ENCODE measurements at regions not wholly inside any gene's neighbourhood (a gene's known extent, or its start where the extent isn't known, plus 50 kb on each side); places are given as distances from the start of the nearest gene placed in this dataset.
"Not testable (repeated sequence)": the region's sequence is repeated elsewhere in the genome, so short reads cannot be mapped to it uniquely, and the experiment has no call there.

DNA sequence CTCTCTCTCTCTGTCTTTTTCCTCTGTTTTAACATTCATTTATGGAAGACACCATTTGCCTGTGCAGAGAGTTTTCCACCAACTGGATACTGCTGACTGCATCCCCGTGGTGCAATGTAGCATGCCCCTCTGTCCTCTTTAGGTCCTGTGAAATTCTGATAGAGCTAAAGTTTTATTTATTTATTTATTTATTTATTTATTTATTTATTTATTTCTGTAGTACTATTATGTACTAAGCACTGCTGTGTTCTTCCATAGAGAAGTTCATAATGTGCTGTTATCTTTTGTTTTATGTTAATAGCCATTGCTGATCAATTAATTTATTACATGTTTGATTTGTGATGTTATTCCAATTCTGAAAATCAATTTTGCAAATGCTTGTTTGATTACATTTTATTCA, 749.9 kb downstream of the ZBBX start:
- H3K36me3 ChIP-seq (replicated peaks in 1 of 2; ENCODE audit: control insufficient read depth in 1 of 2, insufficient read depth in 2 of 2, low read length in 1 of 2): no peaks in the 10 kb centered on the region
- 5% methylated on average over 1 of the region's 1 CpG for WGBS (ENCODE audit: low lambda C conversion rate)
- no peak overlapping the region for H3K4me3 ChIP-seq (ENCODE audit: low read depth in 2 of 2, low read length in 1 of 2)
- H3K9me3 ChIP-seq: no peaks in the 10 kb centered on the region
- H3K4me1 ChIP-seq (ENCODE audit: control insufficient read depth in 1 of 2, insufficient read depth in 2 of 2, low read depth in 1 of 2, low read length in 1 of 2): no peaks in the 10 kb centered on the region
- no peak for TF ChIP-seq TCF12 (IDR thresholded peaks at IDR 0.05)
- H2AFZ ChIP-seq (ENCODE audit: low read depth): no peak overlapping the region
- ChIA-PET CTCF (no interaction called here), POLR2A (no interaction called here)
- H3F3A ChIP-seq (replicated peaks; ENCODE audit: insufficient read depth): no peaks in the 10 kb centered on the region
- no peak overlapping the region for H3K4me2 ChIP-seq
- H3K27ac ChIP-seq (ENCODE audit: low read depth in 2 of 2, low read length in 1 of 2): no peak overlapping the region
- H3K27me3 ChIP-seq (ENCODE audit: insufficient read depth): no peaks in the 10 kb centered on the region
- H3K9ac ChIP-seq: no peak overlapping the region
- no peak for DNase-seq
- no peaks in the 10 kb centered on the region for H4K20me1 ChIP-seq (ENCODE audit: insufficient read depth)
- no peaks in the 10 kb centered on the region for H3K79me2 ChIP-seq (ENCODE audit: insufficient read depth)
- no peaks in the 10 kb centered on the region for H3K9me2 ChIP-seq

DNA sequence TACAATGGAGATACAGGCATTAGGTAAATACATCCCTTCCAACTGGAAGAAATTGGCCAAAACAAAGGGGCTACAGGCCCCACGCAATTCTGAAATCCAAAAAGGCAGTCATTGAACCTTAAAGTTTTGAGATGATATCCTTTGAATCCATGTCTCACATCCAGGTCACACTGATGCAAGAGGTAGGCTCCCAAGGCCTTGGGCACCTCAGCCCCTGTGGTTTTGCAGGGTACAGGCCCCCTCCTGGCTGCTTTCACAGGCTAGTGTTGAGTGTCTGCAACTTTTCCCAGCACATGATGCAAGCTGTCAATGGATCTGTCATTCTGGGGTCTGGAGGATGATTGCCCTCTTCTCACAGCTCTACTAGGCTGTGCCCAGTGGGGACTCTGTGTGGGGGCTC, 766.7 kb downstream of the ZBBX start:
- Histone ChIP-seq H3K4me2 (no peak overlapping the region), H3F3A (replicated peaks; ENCODE audit: insufficient read depth) (no peaks in the 10 kb centered on the region), H3K27ac (ENCODE audit: low read depth in 2 of 2, low read length in 1 of 2) (no peak overlapping the region), H3K36me3 (replicated peaks in 1 of 2; ENCODE audit: control insufficient read depth in 1 of 2, insufficient read depth in 2 of 2, low read length in 1 of 2) (no peaks in the 10 kb centered on the region), H2AFZ (ENCODE audit: low read depth) (no peak overlapping the region), H3K27me3 (ENCODE audit: insufficient read depth) (no peaks in the 10 kb centered on the region), H4K20me1 (ENCODE audit: insufficient read depth) (no peaks in the 10 kb centered on the region), H3K79me2 (ENCODE audit: insufficient read depth) (no peaks in the 10 kb centered on the region), H3K9me2 (no peaks in the 10 kb centered on the region), H3K9me3 (no peaks in the 10 kb centered on the region), H3K4me3 (ENCODE audit: low read depth in 2 of 2, low read length in 1 of 2) (no peak overlapping the region), H3K4me1 (ENCODE audit: control insufficient read depth in 1 of 2, insufficient read depth in 2 of 2, low read depth in 1 of 2, low read length in 1 of 2) (no peaks in the 10 kb centered on the region), H3K9ac (no peak overlapping the region)
- whole genome bisulfite sequencing (ENCODE audit: low lambda C conversion rate): 0% methylated on average over 1 of the region's 1 CpG
- POLR2A ChIA-PET: no interaction called here
- no peak for TF ChIP-seq TEAD4 (IDR thresholded peaks at IDR 0.05; ENCODE audit: borderline replicate concordance, insufficient read depth)
- no peak for TF ChIP-seq RCOR1 (IDR thresholded peaks at IDR 0.05; ENCODE audit: low read length)
- no peak for TF ChIP-seq GATA2 (CRISPR knock-in tag; IDR thresholded peaks at IDR 0.05)
- TF ChIP-seq MXI1 (IDR thresholded peaks at IDR 0.05; ENCODE audit: low read depth, low read length): no peak
- no peak for TF ChIP-seq RXRA (IDR thresholded peaks at IDR 0.05; ENCODE audit: borderline replicate concordance, low read depth)
- TF ChIP-seq FOXJ3 (CRISPR knock-in tag; IDR thresholded peaks at IDR 0.05): no peak
- TF ChIP-seq, protein P1, sequence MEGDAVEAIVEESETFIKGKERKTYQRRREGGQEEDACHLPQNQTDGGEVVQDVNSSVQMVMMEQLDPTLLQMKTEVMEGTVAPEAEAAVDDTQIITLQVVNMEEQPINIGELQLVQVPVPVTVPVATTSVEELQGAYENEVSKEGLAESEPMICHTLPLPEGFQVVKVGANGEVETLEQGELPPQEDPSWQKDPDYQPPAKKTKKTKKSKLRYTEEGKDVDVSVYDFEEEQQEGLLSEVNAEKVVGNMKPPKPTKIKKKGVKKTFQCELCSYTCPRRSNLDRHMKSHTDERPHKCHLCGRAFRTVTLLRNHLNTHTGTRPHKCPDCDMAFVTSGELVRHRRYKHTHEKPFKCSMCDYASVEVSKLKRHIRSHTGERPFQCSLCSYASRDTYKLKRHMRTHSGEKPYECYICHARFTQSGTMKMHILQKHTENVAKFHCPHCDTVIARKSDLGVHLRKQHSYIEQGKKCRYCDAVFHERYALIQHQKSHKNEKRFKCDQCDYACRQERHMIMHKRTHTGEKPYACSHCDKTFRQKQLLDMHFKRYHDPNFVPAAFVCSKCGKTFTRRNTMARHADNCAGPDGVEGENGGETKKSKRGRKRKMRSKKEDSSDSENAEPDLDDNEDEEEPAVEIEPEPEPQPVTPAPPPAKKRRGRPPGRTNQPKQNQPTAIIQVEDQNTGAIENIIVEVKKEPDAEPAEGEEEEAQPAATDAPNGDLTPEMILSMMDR (IDR thresholded peaks at IDR 0.05): no peak
- no peak for TF ChIP-seq EZH2phosphoT487 (IDR thresholded peaks at IDR 0.05; ENCODE audit: borderline replicate concordance, low read depth)
- TF ChIP-seq GABPA (IDR thresholded peaks at IDR 0.05; ENCODE audit: low read depth): no peak
- TF ChIP-seq JUND (IDR thresholded peaks at IDR 0.05): no peak
- TF ChIP-seq FOXM1 (IDR thresholded peaks at IDR 0.05; ENCODE audit: low read depth): no peak
- TF ChIP-seq SIN3A (IDR thresholded peaks at IDR 0.05; ENCODE audit: borderline replicate concordance, low read depth, low read length): no peak
- DNase-seq: no peak
- CTCF ChIA-PET: no interaction called here

- H3K9me2 ChIP-seq; H3F3A ChIP-seq (replicated peaks; ENCODE audit: insufficient read depth); H3K4me1 ChIP-seq (ENCODE audit: control insufficient read depth in 1 of 2, insufficient read depth in 2 of 2, low read depth in 1 of 2, low read length in 1 of 2); CTCF ChIA-PET; H2AFZ ChIP-seq (ENCODE audit: low read depth); DNase-seq; POLR2A ChIA-PET; H3K9me3 ChIP-seq; H4K20me1 ChIP-seq (ENCODE audit: insufficient read depth); H3K36me3 ChIP-seq (replicated peaks in 1 of 2; ENCODE audit: control insufficient read depth in 1 of 2, insufficient read depth in 2 of 2, low read length in 1 of 2); H3K79me2 ChIP-seq (ENCODE audit: insufficient read depth); H3K27me3 ChIP-seq (ENCODE audit: insufficient read depth); H3K27ac ChIP-seq (ENCODE audit: low read depth in 2 of 2, low read length in 1 of 2); H3K4me3 ChIP-seq (ENCODE audit: low read depth in 2 of 2, low read length in 1 of 2); H3K9ac ChIP-seq; H3K4me2 ChIP-seq: not testable (repeated sequence)
- 0% methylated on average over 2 of the region's 2 CpGs for WGBS (ENCODE audit: low lambda C conversion rate)
Observed at GRCh38 chr3:166612761-166613160, 767.3 kb downstream of the ZBBX start.
